GM23248 (cell line): ENCODE measurements at regions not wholly inside any gene's neighbourhood (a gene's known extent, or its start where the extent isn't known, plus 50 kb on each side); places are given as distances from the start of the nearest gene placed in this dataset.

ENCODE experiments used
- DNase-seq: peaks from one replicate; pipeline ENCODE4 v3.0.0-alpha.2; 2015
- H2AFZ ChIP-seq: fragments of 200-600 bp; sonication (generic); 2 replicates; pipeline ENCODE4 v1.6.1; 2016; ENCODE audit warnings: antibody characterized with exemption
- H3F3A ChIP-seq: fragments of 200-600 bp; sonication (generic); 2 replicates; pipeline ENCODE4 v1.6.1; 2016; ENCODE audit warnings: mild to moderate bottlenecking, antibody characterized with exemption, mixed run types; ENCODE audit not compliant: insufficient read depth
- H3K27ac ChIP-seq: fragments of 200-600 bp; sonication (generic); 2 replicates; pipeline ENCODE4 v1.5.1; 2016; ENCODE audit warnings: mild to moderate bottlenecking
- H3K27me3 ChIP-seq: fragments of 200-600 bp; sonication (generic); replicated peaks from 2 replicates; pipeline ENCODE4 v1.6.1; 2016; ENCODE audit warnings: mild to moderate bottlenecking; ENCODE audit not compliant: insufficient read depth
- H3K36me3 ChIP-seq: fragments of 200-600 bp; sonication (generic); 2 replicates; pipeline ENCODE4 v1.6.1; 2016; ENCODE audit warnings: low read depth, mild to moderate bottlenecking
- H3K4me1 ChIP-seq: fragments of 200-600 bp; sonication (generic); 2 replicates; pipeline ENCODE4 v1.6.1; 2016; ENCODE audit warnings: mild to moderate bottlenecking; ENCODE audit not compliant: insufficient read depth
- H3K4me2 ChIP-seq: fragments of 200-600 bp; sonication (generic); one replicate; pipeline ENCODE4 v1.6.1; 2016; ENCODE audit warnings: mild to moderate bottlenecking; ENCODE audit not compliant: unreplicated experiment
- H3K4me3 ChIP-seq: fragments of 200-600 bp; sonication (generic); 2 replicates; pipeline ENCODE4 v1.5.1; 2016; ENCODE audit warnings: mild to moderate bottlenecking
- H3K79me2 ChIP-seq: fragments of 200-600 bp; sonication (generic); 2 replicates; pipeline ENCODE4 v1.6.1; 2016; ENCODE audit warnings: mild to moderate bottlenecking; ENCODE audit not compliant: insufficient read depth
- H3K9ac ChIP-seq: fragments of 200-600 bp; sonication (generic); 2 replicates; pipeline ENCODE4 v1.6.1; 2016; ENCODE audit warnings: mild to moderate bottlenecking
- H3K9me2 ChIP-seq: fragments of 200-600 bp; sonication (generic); 2 replicates; pipeline ENCODE4 v1.6.1; 2016; ENCODE audit warnings: mixed run types, mild to moderate bottlenecking, moderate library complexity; ENCODE audit not compliant: insufficient read depth
- H3K9me3 ChIP-seq: fragments of 200-600 bp; sonication (generic); one replicate; pipeline ENCODE4 v1.6.1; 2017; ENCODE audit warnings: low read depth
- H4K20me1 ChIP-seq: fragments of 200-600 bp; sonication (generic); 2 replicates; pipeline ENCODE4 v1.6.0; 2016; ENCODE audit not compliant: insufficient read depth
- EZH2 ChIP-seq: fragments of 200-600 bp; sonication (generic); IDR thresholded peaks from 2 replicates; pipeline ENCODE4 v1.6.1; 2018; ENCODE audit warnings: antibody characterized with exemption, mild to moderate bottlenecking; ENCODE audit not compliant: insufficient read depth, poor library complexity, severe bottlenecking
- EZH2phosphoT487 ChIP-seq: fragments of 200-600 bp; sonication (generic); IDR thresholded peaks from 2 replicates; pipeline ENCODE4 v1.6.1; 2018; ENCODE audit warnings: antibody characterized with exemption, moderate library complexity, mild to moderate bottlenecking, low read depth; ENCODE audit not compliant: insufficient read depth
- WGBS, 2 experiments: methylation state at CpG; one replicate each; pipeline ENCODE4 v1.1.6; 2015 to 2017; ENCODE audit warnings: low lambda C conversion rate in 2 of 2, low coverage in 1 of 2; ENCODE audit errors: missing lambda C conversion rate in 2 of 2; 5-methylcytosine and 5-hydroxymethylcytosine counted together
- in situ Hi-C: fragments of 300-500 bp; cut with MboI; formaldehyde crosslinking; loops from 2 replicates; pipeline ENCODE4 v1.15.0; 2020

DNA sequence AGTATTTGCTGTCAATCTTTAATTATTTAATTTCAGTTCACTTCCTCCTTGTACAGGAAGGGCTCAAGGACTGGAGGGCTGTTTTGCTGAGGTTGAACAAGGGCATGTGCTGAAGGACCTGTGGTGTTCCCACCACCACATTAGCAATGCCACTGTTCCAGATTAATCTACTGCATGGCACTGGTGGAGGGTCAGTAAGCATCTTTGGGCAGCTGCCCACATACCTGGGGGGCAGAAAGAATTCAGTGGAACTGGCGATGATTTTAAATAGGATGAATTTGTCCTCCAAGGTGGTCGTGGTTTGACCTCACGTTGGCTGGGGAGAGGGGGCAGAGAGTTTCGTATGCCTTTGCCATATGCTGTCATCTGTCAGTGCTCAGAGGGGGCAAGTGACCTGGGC is 244.8 kb downstream of the TLE3 start:
- H3K4me2 ChIP-seq: peak overlapping the region; percentile 79
- WGBS, 2 experiments: 54 to 64% methylated on average over 4 of the region's 4 CpGs
- peak overlapping the region; percentile 72 for H3K9ac ChIP-seq
- DNase-seq: no peak
- peak overlapping the region; percentile 95 for H3K27ac ChIP-seq
- H4K20me1 ChIP-seq: no peaks in the 10 kb centered on the region
- H3K27me3 ChIP-seq: no peaks in the 10 kb centered on the region
- H3K9me3 ChIP-seq: no peaks in the 10 kb centered on the region
- no peak overlapping the region for H3K4me3 ChIP-seq
- peaks cover 34% of the 10 kb centered on the region for H3K4me1 ChIP-seq
- no peaks in the 10 kb centered on the region for H3K79me2 ChIP-seq
- TF ChIP-seq EZH2: no peak
- TF ChIP-seq EZH2phosphoT487: no peak
- no peaks in the 10 kb centered on the region for H3K36me3 ChIP-seq
- in situ Hi-C loops: no loop called here
- peaks cover 29% of the 10 kb centered on the region for H3F3A ChIP-seq
- H2AFZ ChIP-seq: no peak overlapping the region
- H3K9me2 ChIP-seq: no peaks in the 10 kb centered on the region

DNA sequence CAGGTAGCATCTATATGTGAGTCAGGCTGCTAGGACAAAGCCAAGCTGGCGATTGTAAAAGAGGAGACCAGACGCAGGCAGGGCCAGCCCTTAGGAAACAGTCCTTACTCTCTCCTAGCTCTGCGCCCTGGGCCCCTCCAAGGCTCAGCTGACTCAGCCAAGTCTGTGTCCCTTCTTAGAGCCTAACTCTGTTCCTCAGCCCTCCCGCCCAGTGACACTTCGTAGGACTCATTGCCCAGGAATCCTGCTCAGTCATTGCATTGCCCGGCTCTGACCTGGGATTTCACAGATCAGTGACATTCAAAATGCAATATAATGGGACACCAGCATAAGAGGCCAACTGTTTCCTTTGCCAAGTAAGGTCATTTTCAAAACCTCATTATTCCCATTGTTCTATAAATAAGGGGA is 244.2 kb downstream of the TLE3 start:
- Histone ChIP-seq H3K9me3 (no peaks in the 10 kb centered on the region), H3K9me2 (no peaks in the 10 kb centered on the region), H3K4me3 (peak overlapping the region; percentile 13; the same call in 1 of the 2 replicates), H3K27ac (peak overlapping the region; percentile 95), H3F3A (peaks cover 29% of the 10 kb centered on the region), H3K4me2 (peak overlapping the region; percentile 79), H3K4me1 (peaks cover 34% of the 10 kb centered on the region), H4K20me1 (no peaks in the 10 kb centered on the region), H3K36me3 (no peaks in the 10 kb centered on the region), H2AFZ (no peak overlapping the region), H3K79me2 (no peaks in the 10 kb centered on the region), H3K27me3 (no peaks in the 10 kb centered on the region), H3K9ac (peak overlapping the region; percentile 72)
- in situ Hi-C loops: no loop called here
- peak; percentile 95 for DNase-seq
- TF ChIP-seq EZH2 (no peak), EZH2phosphoT487 (no peak)
- WGBS, 2 experiments: 3 to 4% methylated on average over 6 of the region's 6 CpGs

DNA sequence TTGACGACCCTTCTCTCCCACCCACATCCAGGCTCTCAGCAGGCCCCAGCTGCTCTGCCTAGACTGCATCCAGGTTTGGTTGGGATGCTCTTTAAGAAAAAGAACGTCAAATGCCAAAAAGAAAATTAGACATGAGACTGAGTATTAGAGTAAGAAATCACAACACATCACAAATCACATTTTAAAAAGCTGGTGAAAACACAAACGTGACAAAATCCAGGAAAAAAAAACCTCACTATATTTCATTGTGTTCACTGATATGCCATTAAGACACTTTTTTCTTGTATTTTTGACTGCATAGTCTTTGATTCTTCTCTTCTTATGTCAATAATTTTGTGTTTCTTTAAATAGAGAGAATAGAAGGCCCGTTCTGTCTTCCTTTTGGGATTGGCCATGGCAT is 243.7 kb downstream of the TLE3 start:
- H2AFZ ChIP-seq: no peak overlapping the region
- H3K79me2 ChIP-seq: no peaks in the 10 kb centered on the region
- peaks cover 29% of the 10 kb centered on the region for H3F3A ChIP-seq
- peak overlapping the region; percentile 79 for H3K4me2 ChIP-seq
- no peaks in the 10 kb centered on the region for H4K20me1 ChIP-seq
- peak; percentile 38 for DNase-seq
- in situ Hi-C loops: no loop called here
- TF ChIP-seq EZH2phosphoT487 (0 out of 2 replicates have a peak, but pooled peaks have one; percentile 20), EZH2 (no peak)
- peak overlapping the region; percentile 95 for H3K27ac ChIP-seq
- no peaks in the 10 kb centered on the region for H3K9me2 ChIP-seq
- H3K36me3 ChIP-seq: no peaks in the 10 kb centered on the region
- WGBS, 2 experiments: 6% methylated on average over 4 of the region's 4 CpGs
- peaks cover 34% of the 10 kb centered on the region for H3K4me1 ChIP-seq
- H3K27me3 ChIP-seq: no peaks in the 10 kb centered on the region
- H3K9me3 ChIP-seq: no peaks in the 10 kb centered on the region
- H3K4me3 ChIP-seq: peak overlapping the region; percentile 13; the same call in 1 of the 2 replicates
- peak overlapping the region; percentile 72 for H3K9ac ChIP-seq

DNA sequence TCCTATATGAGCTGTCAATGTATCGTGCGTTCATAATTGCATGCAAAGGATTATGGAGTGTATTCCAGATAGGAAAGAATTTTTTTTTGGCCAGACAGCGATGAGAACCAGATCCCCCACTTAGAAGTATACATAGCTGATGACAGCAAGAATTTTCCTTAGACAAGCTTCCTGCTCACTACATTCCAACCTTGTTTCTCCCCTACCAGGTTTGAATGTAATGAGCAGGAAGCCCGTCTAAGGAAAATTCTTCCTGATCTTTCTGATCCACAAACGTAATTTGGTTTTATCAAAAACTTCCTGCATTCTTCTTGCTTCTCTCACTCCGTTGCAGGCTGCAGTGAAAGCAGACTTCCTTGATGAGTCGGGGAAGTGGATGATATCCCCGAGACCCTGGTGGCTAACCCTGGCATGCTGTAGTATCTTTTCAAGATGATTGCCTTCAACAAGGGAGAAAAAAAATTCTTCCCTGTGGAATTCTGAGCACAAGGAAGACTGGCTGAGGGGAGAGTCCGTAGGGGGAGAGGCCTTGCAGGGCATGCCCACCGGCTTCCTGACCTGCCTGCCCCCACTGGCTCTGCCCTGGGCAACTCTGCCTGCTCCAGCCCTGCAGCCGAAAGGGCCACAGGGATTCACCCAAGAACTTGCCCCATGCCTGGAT is 243.1 kb downstream of the TLE3 start:
- in situ Hi-C loops: no loop called here
- Histone ChIP-seq H4K20me1 (no peaks in the 10 kb centered on the region), H3K9ac (peak overlapping the region; percentile 72), H3K9me3 (no peaks in the 10 kb centered on the region), H3K27ac (peak overlapping the region; percentile 95), H2AFZ (peak overlapping the region; percentile 5; the same call in 1 of the 2 replicates), H3K4me1 (peaks cover 34% of the 10 kb centered on the region), H3F3A (peaks cover 29% of the 10 kb centered on the region), H3K4me2 (peak overlapping the region; percentile 79), H3K36me3 (no peaks in the 10 kb centered on the region), H3K79me2 (no peaks in the 10 kb centered on the region), H3K9me2 (no peaks in the 10 kb centered on the region), H3K4me3 (peak overlapping the region; percentile 13; the same call in 1 of the 2 replicates), H3K27me3 (no peaks in the 10 kb centered on the region)
- TF ChIP-seq EZH2phosphoT487: 0 out of 2 replicates have a peak, but pooled peaks have one; percentile 17
- TF ChIP-seq EZH2: no peak
- 26 to 28% methylated on average over 11 of the region's 11 CpGs for WGBS, 2 experiments
- DNase-seq: peak; percentile 77
